ENCODE measurements at regions not wholly inside any gene's neighbourhood (a gene's known extent, or its start where the extent isn't known, plus 50 kb on each side); places are given as distances from the start of the nearest gene placed in this dataset.

- DNase-seq, result no peak
- intact Hi-C loops (cut with DNase I), result no loop called here
- ATAC-seq (ENCODE audit: poor library complexity), result no peak
Observed at GRCh38 chr9:11894136-11894535, 799.0 kb upstream of the TYRP1 start.

GRCh38 chr9:11902610-11903009 lies 790.6 kb upstream of the TYRP1 start:
- ATAC-seq (ENCODE audit: poor library complexity), result no peak
- intact Hi-C loops (cut with DNase I), result no loop called here

GRCh38 chr9:11915699-11916098 lies 777.5 kb upstream of the TYRP1 start:
- no peak for ATAC-seq (ENCODE audit: poor library complexity)
- intact Hi-C loops (cut with DNase I), result no loop called here
- no peak for DNase-seq

More at GRCh38 chr9:11902610-11903009, 790.6 kb upstream of the TYRP1 start:
- no peak for DNase-seq

GRCh38 chr9:11928871-11929321 lies 764.3 kb upstream of the TYRP1 start:
- DNase-seq, result no peak

GRCh38 chr9:11931109-11931508 lies 762.1 kb upstream of the TYRP1 start:
- DNase-seq, result no peak
- no peak for ATAC-seq (ENCODE audit: poor library complexity)
- intact Hi-C loops (cut with DNase I), result no loop called here

More at GRCh38 chr9:11928871-11929321, 764.3 kb upstream of the TYRP1 start:
- ATAC-seq (ENCODE audit: poor library complexity), result no peak
- intact Hi-C loops (cut with DNase I), result no loop called here

GRCh38 chr9:11931751-11932150 lies 761.4 kb upstream of the TYRP1 start:
- intact Hi-C loops (cut with DNase I), result no loop called here
- no peak for DNase-seq

GRCh38 chr9:11933926-11934325 lies 759.3 kb upstream of the TYRP1 start:
- ATAC-seq (ENCODE audit: poor library complexity) (no peak), DNase-seq (no peak)
- intact Hi-C loops (cut with DNase I), result no loop called here

More at GRCh38 chr9:11931751-11932150, 761.4 kb upstream of the TYRP1 start:
- ATAC-seq (ENCODE audit: poor library complexity), result no peak

GRCh38 chr9:11946531-11946930 lies 746.7 kb upstream of the TYRP1 start:
- intact Hi-C loops (cut with DNase I), result no loop called here
- no peak for ATAC-seq (ENCODE audit: poor library complexity)

GRCh38 chr9:11962327-11962726 lies 730.9 kb upstream of the TYRP1 start:
- no peak for DNase-seq
- ATAC-seq (ENCODE audit: poor library complexity), result no peak
- intact Hi-C loops (cut with DNase I), result no loop called here

More at GRCh38 chr9:11946531-11946930, 746.7 kb upstream of the TYRP1 start:
- DNase-seq, result no peak

GRCh38 chr9:11966786-11967185 lies 726.4 kb upstream of the TYRP1 start:
- intact Hi-C loops (cut with DNase I), result no loop called here
- DNase-seq, result no peak
- ATAC-seq (ENCODE audit: poor library complexity), result no peak

GRCh38 chr9:11968631-11969030 lies 724.6 kb upstream of the TYRP1 start:
- DNase-seq, result no peak
- ATAC-seq (ENCODE audit: poor library complexity), result no peak
- intact Hi-C loops (cut with DNase I), result no loop called here

- intact Hi-C loops (cut with DNase I), result no loop called here
- ATAC-seq (ENCODE audit: poor library complexity) (no peak), DNase-seq (no peak)
Observed at GRCh38 chr9:11973011-11973410, 720.2 kb upstream of the TYRP1 start.

- no peak for ATAC-seq (ENCODE audit: poor library complexity)
- intact Hi-C loops (cut with DNase I), result no loop called here
- DNase-seq, result no peak
Observed at GRCh38 chr9:11973511-11973910, 719.7 kb upstream of the TYRP1 start.

- intact Hi-C loops (cut with DNase I), result no loop called here
- no peak for DNase-seq
- ATAC-seq (ENCODE audit: poor library complexity), result no peak
Observed at GRCh38 chr9:11992866-11993265, 700.3 kb upstream of the TYRP1 start.

GRCh38 chr9:12014488-12014887 lies 678.7 kb upstream of the TYRP1 start:
- intact Hi-C loops (cut with DNase I), result no loop called here
- DNase-seq (no peak), ATAC-seq (ENCODE audit: poor library complexity) (no peak)

- no peak for DNase-seq
- ATAC-seq (ENCODE audit: poor library complexity), result no peak
- intact Hi-C loops (cut with DNase I), result no loop called here
Observed at GRCh38 chr9:12054235-12054634, 639.0 kb upstream of the TYRP1 start.

GRCh38 chr9:12056874-12057273 lies 636.3 kb upstream of the TYRP1 start:
- DNase-seq, result no peak
- intact Hi-C loops (cut with DNase I), result no loop called here
- no peak for ATAC-seq (ENCODE audit: poor library complexity)

GRCh38 chr9:12060067-12060466 lies 633.1 kb upstream of the TYRP1 start:
- intact Hi-C loops (cut with DNase I), result no loop called here
- DNase-seq (no peak), ATAC-seq (ENCODE audit: poor library complexity) (no peak)

- ATAC-seq (ENCODE audit: poor library complexity) (no peak), DNase-seq (no peak)
- intact Hi-C loops (cut with DNase I), result no loop called here
Observed at GRCh38 chr9:12060811-12061210, 632.4 kb upstream of the TYRP1 start.

- intact Hi-C loops (cut with DNase I), result no loop called here
- no peak for ATAC-seq (ENCODE audit: poor library complexity)
- DNase-seq, result no peak
Observed at GRCh38 chr9:12065050-12065449, 628.1 kb upstream of the TYRP1 start.

GRCh38 chr9:12065686-12066085 lies 627.5 kb upstream of the TYRP1 start:
- DNase-seq (no peak), ATAC-seq (ENCODE audit: poor library complexity) (no peak)
- intact Hi-C loops (cut with DNase I), result no loop called here

Measured in Right ventricle myocardium superior (tissue), 1 donor.